ENCODE measurements at regions not wholly inside any gene's neighbourhood (a gene's known extent, or its start where the extent isn't known, plus 50 kb on each side); places are given as distances from the start of the nearest gene placed in this dataset.

DNA sequence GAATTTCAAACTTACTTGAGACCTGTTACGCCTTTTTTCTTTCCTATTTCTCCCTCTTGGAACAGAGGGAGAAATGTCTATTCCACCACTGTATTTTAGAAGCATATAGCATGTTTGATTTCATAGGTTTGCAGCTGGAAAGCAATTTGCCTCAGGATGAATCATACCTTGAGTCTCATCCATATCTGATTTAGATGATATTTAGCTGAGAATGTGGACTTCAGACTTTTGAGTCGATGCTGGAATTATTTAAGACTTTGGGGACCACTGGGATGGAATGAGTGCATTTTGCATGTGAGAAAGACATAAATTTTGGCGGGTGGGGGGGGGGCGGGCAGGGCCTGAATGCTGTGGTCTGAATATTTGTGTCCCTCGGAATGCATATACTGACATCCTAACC lies 67.3 kb upstream of the FOXN2 start:
- no peak overlapping the region for H3K4me3 ChIP-seq (ENCODE audit: low read depth, low read length)
- TF ChIP-seq, protein P1, sequence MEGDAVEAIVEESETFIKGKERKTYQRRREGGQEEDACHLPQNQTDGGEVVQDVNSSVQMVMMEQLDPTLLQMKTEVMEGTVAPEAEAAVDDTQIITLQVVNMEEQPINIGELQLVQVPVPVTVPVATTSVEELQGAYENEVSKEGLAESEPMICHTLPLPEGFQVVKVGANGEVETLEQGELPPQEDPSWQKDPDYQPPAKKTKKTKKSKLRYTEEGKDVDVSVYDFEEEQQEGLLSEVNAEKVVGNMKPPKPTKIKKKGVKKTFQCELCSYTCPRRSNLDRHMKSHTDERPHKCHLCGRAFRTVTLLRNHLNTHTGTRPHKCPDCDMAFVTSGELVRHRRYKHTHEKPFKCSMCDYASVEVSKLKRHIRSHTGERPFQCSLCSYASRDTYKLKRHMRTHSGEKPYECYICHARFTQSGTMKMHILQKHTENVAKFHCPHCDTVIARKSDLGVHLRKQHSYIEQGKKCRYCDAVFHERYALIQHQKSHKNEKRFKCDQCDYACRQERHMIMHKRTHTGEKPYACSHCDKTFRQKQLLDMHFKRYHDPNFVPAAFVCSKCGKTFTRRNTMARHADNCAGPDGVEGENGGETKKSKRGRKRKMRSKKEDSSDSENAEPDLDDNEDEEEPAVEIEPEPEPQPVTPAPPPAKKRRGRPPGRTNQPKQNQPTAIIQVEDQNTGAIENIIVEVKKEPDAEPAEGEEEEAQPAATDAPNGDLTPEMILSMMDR (IDR thresholded peaks at IDR 0.05; ENCODE audit: low read depth, low read length): no peak
- in situ Hi-C loops (cut with HindIII; ENCODE audit: low sequenced_read_pairs): no loop called here
- DNase-seq (ENCODE audit: low read depth, low spot score): no peak

DNA sequence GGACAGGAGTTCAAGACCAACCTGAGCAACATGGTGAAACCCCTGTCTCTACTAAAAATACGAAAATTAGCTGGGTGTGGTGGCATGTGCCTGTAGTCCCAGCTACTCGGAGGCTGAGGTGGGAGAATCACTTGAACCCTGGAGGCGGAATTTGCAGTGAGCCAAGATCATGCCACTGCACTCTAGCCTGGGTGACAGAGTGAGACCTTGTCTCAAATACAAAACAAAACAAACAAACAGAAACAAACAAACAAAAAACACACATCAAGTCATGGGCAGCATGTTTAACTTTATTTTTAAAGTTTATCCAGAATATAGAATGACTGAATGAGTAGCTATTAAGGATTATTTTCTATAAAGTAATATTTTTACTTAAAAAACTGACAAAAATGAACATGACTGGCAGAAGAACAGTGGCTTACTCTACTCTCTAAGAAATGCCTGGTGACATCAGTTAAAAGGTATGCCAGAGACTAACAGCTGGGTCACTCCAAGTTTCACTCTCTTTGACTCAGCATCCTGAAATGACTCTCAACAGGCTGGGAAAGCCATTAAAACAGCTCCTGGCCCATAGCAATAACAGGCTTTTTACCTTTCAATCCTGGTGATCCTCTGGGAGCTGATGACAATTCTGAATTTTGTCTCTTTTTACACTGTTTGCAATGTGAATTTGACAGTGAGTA lies 66.1 kb upstream of the FOXN2 start:
- no peak overlapping the region for H3K4me3 ChIP-seq (ENCODE audit: low read depth, low read length)
- TF ChIP-seq, protein P1 (IDR thresholded peaks at IDR 0.05; ENCODE audit: low read depth, low read length): no peak
- in situ Hi-C loops (cut with HindIII; ENCODE audit: low sequenced_read_pairs): no loop called here
- DNase-seq (ENCODE audit: low read depth, low spot score): peak; percentile 89

DNA sequence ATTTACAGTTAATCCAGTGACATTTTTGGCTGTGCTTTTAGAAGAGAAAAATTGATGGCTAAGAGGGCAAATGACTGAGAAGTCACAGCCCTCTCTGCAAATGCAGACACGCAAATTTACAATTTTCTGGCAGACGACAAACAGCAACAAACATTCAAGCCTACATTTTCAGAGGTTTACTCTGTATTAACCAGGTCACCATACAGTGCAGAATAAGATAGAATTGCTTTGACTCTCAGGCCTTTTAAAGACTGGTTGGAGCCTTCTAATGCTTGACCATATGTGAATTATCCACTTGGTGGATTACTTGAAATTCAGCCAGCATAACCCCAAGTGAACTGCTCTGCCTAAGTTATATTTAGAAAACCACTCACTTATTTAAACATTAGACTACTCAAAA lies 65.5 kb upstream of the FOXN2 start:
- TF ChIP-seq, protein P1 (IDR thresholded peaks at IDR 0.05; ENCODE audit: low read depth, low read length): no peak
- in situ Hi-C loops (cut with HindIII; ENCODE audit: low sequenced_read_pairs): no loop called here
- DNase-seq (ENCODE audit: low read depth, low spot score): peak; percentile 55
- H3K4me3 ChIP-seq (ENCODE audit: low read depth, low read length): no peak overlapping the region

DNA sequence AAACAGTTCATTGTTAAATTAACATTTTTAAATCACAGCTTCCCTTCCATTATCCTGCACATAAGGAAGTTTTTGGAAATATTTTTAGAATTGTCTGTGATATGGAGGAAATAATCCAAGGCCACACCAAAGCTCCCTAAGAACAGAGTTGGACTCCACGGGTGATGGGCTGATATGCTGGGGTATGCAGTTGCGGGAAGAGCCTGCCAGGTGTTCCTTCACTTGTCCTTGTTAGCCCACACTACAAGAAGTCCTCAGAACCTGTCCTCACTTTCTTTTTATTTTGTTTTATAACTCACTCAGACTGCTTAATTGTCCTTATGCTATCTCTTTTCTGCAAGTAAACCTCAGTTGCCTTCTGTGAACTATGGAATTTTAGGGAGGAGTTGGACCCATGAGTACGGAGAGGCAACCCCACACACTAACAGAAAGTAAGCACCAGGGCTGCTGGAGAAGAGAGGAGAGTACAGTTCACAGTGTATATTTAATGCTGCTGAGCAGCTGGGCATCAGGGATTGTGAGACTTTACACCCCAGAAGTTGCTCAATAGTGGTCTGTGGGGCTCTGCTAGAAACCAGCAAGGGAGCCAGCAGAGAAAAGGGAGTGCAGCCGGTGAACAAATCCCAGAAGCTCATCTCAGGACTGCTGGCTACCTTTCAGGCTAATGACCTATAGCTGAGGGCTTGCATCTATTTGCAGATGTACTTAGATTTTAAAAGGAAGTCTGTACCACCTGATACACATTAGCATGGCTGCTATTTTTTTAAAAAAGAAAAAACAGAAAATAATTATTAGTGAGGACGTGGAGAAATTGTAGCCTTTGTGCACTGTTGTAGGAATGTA lies 64.6 kb upstream of the FOXN2 start:
- TF ChIP-seq, protein P1 (IDR thresholded peaks at IDR 0.05; ENCODE audit: low read depth, low read length): no peak
- peak; percentile 20 for DNase-seq (ENCODE audit: low read depth, low spot score)
- no peak overlapping the region for H3K4me3 ChIP-seq (ENCODE audit: low read depth, low read length)
- in situ Hi-C loops (cut with HindIII; ENCODE audit: low sequenced_read_pairs): no loop called here

DNA sequence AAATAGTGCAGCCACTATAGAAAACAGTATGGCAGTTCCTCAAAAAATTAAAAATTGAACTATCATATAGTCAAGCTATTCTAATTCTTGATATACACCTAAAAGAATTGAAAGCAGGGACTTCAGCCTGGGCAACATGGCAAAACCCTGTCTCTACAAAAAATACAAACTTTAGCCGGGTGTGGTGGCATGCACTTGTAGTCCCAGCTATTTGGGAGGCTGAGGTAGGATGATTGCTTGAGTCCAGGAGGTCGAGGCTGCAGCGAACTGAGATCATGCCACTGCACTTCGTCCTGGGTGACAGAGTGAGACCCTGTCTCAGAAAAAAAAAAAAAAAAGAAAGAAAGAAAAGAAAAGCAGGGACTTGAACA lies 64.0 kb upstream of the FOXN2 start:
- TF ChIP-seq, protein P1 (IDR thresholded peaks at IDR 0.05; ENCODE audit: low read depth, low read length): no peak
- in situ Hi-C loops (cut with HindIII; ENCODE audit: low sequenced_read_pairs): no loop called here
- H3K4me3 ChIP-seq (ENCODE audit: low read depth, low read length): no peak overlapping the region

DNA sequence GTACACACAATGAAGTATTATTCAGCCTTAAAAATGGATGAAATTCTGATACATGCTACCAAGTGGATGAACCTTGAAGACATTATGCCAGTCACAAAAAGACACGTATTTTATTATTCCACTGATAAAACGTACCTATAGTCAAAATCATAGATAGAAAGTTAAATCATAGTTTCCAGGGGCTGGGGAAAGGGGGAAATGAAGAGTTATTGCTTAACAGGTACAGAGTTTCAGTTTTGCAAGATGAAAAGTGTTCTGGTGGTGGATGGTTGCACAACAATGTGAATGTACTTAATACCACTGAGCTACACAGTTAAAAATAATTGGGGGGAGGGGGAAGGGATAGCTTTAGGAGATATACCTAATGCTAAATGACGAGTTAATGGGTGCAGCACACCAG lies 63.5 kb upstream of the FOXN2 start:
- H3K4me3 ChIP-seq (ENCODE audit: low read depth, low read length): no peak overlapping the region
- TF ChIP-seq, protein P1 (IDR thresholded peaks at IDR 0.05; ENCODE audit: low read depth, low read length): no peak
- in situ Hi-C loops (cut with HindIII; ENCODE audit: low sequenced_read_pairs): no loop called here
- no peak for DNase-seq (ENCODE audit: low read depth, low spot score)

More for the DNA sequence above, 64.0 kb upstream of the FOXN2 start:
- no peak for DNase-seq (ENCODE audit: low read depth, low spot score)
